HepG2 (cell line): ENCODE measurements at regions not wholly inside any gene's neighbourhood (a gene's known extent, or its start where the extent isn't known, plus 50 kb on each side); places are given as distances from the start of the nearest gene placed in this dataset.

Experiments used
- ATAC-seq: fragments of 200-7000 bp; cut with Tn5 transposase; 3 replicates; pipeline ENCODE4 v1.9.1; 2020; ENCODE audit warnings: mild to moderate bottlenecking, moderate library complexity
- BruUV-seq: library from RNA; stranded (reverse); fragments of 400-500 nt; replicated peaks from 2 replicates; lab custom pipeline; 2021; lab: Mats Ljungman, UMichigan
- CTCF ChIA-PET: fragments of 300-600 bp; formaldehyde crosslinking; extraction: SDS; loops from one replicate; lab custom pipeline; 2021; ENCODE audit warnings: low total read pairs, inconsistent platforms, low intra/inter-chr PET ratio; lab: Yijun Ruan, JAX
- POLR2A ChIA-PET: fragments of 350-600 bp; sonication (Branson Sonifier 250); formaldehyde crosslinking; loops from one replicate; lab custom pipeline; 2020; ENCODE audit warnings: antibody characterized with exemption, inconsistent platforms; lab: Yijun Ruan, JAX
- DNase-seq: peaks from one replicate; pipeline ENCODE4 v3.0.0-alpha.2; 2015; ENCODE audit warnings: low spot score
- FAIRE-seq: peaks from 3 replicates; lab custom pipeline; 2011; peaks lifted over from hg19 to GRCh38; lab: Jason Lieb, UNC
- H2AFZ ChIP-seq: one replicate; pipeline ENCODE4 v1.6.1; 2011; ENCODE audit warnings: low read length, inconsistent platforms
- H3K27ac ChIP-seq: fragments of 300-600 bp; 3 replicates; pipeline ENCODE4 v1.8.0; 2011; ENCODE audit warnings: mixed run types, mild to moderate bottlenecking, mixed read lengths, low read length, inconsistent platforms; ENCODE audit not compliant: insufficient read depth; ENCODE audit errors: extremely low read length
- H3K27me3 ChIP-seq, 2 experiments: fragments of 200-600 bp in 1 of 2; 2 replicates in 1 of 2; 3 replicates in 1 of 2; pipeline versions ENCODE4 v1.6.0 to v1.8.0; 2011; ENCODE audit warnings: low read length in 2 of 2, mild to moderate bottlenecking in 2 of 2, moderate library complexity in 2 of 2, inconsistent platforms in 1 of 2; ENCODE audit not compliant: insufficient read depth in 2 of 2, control insufficient read depth in 1 of 2
- H3K36me3 ChIP-seq, 2 experiments: fragments of 200-600 bp in 1 of 2; replicated peaks in 1 of 2; 2 replicates in 1 of 2; 3 replicates in 1 of 2; pipeline versions ENCODE4 v1.5.1 to v1.8.0; 2011; ENCODE audit warnings: low read length in 2 of 2, inconsistent platforms in 1 of 2; ENCODE audit not compliant: insufficient read depth in 2 of 2, control insufficient read depth in 1 of 2
- H3K4me1 ChIP-seq: 2 replicates; pipeline ENCODE4 v1.5.1; 2012; ENCODE audit warnings: low read length, inconsistent platforms; ENCODE audit not compliant: insufficient read depth
- H3K4me2 ChIP-seq: 2 replicates; pipeline ENCODE4 v1.6.0; 2011; ENCODE audit warnings: low read depth, low read length, inconsistent platforms
- H3K4me3 ChIP-seq, 3 experiments: fragments of 200-600 bp in 1 of 3; sonication (generic), shearing (Covaris generic) in 1 of 3; replicated peaks in 1 of 3; 2 replicates each; pipeline ENCODE4 v1.5.1; 2011 to 2016; ENCODE audit warnings: low read length in 3 of 3, inconsistent platforms in 2 of 3, low read depth in 2 of 3, mild to moderate bottlenecking in 2 of 3, control low read depth in 1 of 3, mixed read lengths in 1 of 3; ENCODE audit not compliant: insufficient read depth in 1 of 3
- H3K79me2 ChIP-seq: one replicate; pipeline ENCODE4 v1.6.1; 2011; ENCODE audit warnings: low read length, inconsistent platforms; ENCODE audit not compliant: insufficient read depth
- H3K9ac ChIP-seq: 2 replicates; pipeline ENCODE4 v1.6.0; 2011; ENCODE audit warnings: mild to moderate bottlenecking, low read depth, low read length, inconsistent platforms; ENCODE audit not compliant: insufficient read depth
- H3K9me3 ChIP-seq: 2 replicates; pipeline ENCODE4 v1.5.1; 2012; ENCODE audit warnings: mild to moderate bottlenecking, low read length
- H4K20me1 ChIP-seq: 2 replicates; pipeline ENCODE4 v1.6.0; 2011; ENCODE audit warnings: inconsistent platforms, mild to moderate bottlenecking, low read length, moderate library complexity; ENCODE audit not compliant: insufficient read depth
- FOSL1 ChIP-seq: sonication (generic); formaldehyde crosslinking; IDR thresholded peaks from 2 replicates; pipeline ENCODE4 v1.9.0; 2021; ENCODE audit warnings: missing genetic modification reagents, borderline replicate concordance
- RBAK ChIP-seq: sonication (generic); formaldehyde crosslinking; IDR thresholded peaks from 2 replicates; pipeline ENCODE4 v1.5.1; 2020; ENCODE audit warnings: mild to moderate bottlenecking, missing genetic modification reagents
- REL ChIP-seq: sonication (generic); formaldehyde crosslinking; conservative IDR thresholded peaks from 2 replicates; pipeline ENCODE4 v1.8.0; 2022; ENCODE audit warnings: mild to moderate bottlenecking, missing genetic modification reagents, moderate library complexity
- WGBS: methylation state at CpG from one replicate; pipeline ENCODE4 v1.1.6; 2017; ENCODE audit warnings: low lambda C conversion rate; 5-methylcytosine and 5-hydroxymethylcytosine counted together
- in situ Hi-C: cut with HindIII; loops from 2 replicates; pipeline ENCODE4 v1.10.0; 2017; ENCODE audit warnings: low pct_unique_long_range_greater_than_20kb; ENCODE audit not compliant: extremely low pct_ligation_motif_present
- intact Hi-C: fragments of 100-400 bp; cut with micrococcal nuclease; formaldehyde crosslinking; loops from one replicate; pipeline ENCODE4 v1.10.0; 2022; ENCODE audit not compliant: unreplicated experiment
- TF ChIP-seq, protein P1 (sequence below): sonication (generic); formaldehyde crosslinking; IDR thresholded peaks from 2 replicates; pipeline ENCODE4 v1.4.0; 2020; ENCODE audit warnings: mild to moderate bottlenecking, missing genetic modification reagents
- TF ChIP-seq, protein P2 (sequence below): IDR thresholded peaks from 2 replicates; pipeline ENCODE4 v1.6.1; 2012; ENCODE audit warnings: low read length, improper control_type of control experiment
- TF ChIP-seq, protein P3 (sequence below), 2 experiments: sonication (generic) in 1 of 2; formaldehyde crosslinking in 1 of 2; IDR thresholded peaks; 2 replicates each; pipeline versions ENCODE4 v1.4.0 to v1.6.1; 2016 to 2020; ENCODE audit warnings: borderline replicate concordance in 1 of 2, low read depth in 1 of 2, mild to moderate bottlenecking in 1 of 2, missing genetic modification reagents in 1 of 2
- TF ChIP-seq, protein P4 (sequence below): sonication (generic); formaldehyde crosslinking; IDR thresholded peaks from 2 replicates; pipeline ENCODE4 v1.5.1; 2020; ENCODE audit warnings: mild to moderate bottlenecking, missing genetic modification reagents

DNA sequence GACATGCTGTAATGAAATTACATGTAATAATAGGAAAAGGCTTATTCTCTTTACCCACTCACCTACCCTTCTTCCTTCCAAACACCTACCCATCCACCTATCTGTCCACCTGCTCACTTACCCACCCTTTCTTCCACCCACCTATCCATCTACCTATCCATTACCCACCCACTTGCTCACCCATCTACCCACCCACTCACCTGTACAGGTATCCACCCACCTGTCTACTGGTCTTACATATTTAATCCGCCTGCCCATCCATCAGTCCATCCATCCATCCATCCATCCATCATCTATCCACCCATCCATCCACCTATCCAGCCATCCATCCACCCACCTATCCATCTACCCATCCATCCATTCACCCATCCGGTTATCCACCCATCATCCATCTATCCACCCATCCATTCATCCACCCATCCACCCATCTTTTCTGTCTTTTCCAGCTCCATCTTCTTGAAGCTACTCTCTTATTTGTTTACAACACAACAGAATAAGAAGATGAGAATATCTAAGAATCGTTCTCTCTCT, 133.3 kb upstream of the STX18 start (continued):
- TF ChIP-seq, protein P1, sequence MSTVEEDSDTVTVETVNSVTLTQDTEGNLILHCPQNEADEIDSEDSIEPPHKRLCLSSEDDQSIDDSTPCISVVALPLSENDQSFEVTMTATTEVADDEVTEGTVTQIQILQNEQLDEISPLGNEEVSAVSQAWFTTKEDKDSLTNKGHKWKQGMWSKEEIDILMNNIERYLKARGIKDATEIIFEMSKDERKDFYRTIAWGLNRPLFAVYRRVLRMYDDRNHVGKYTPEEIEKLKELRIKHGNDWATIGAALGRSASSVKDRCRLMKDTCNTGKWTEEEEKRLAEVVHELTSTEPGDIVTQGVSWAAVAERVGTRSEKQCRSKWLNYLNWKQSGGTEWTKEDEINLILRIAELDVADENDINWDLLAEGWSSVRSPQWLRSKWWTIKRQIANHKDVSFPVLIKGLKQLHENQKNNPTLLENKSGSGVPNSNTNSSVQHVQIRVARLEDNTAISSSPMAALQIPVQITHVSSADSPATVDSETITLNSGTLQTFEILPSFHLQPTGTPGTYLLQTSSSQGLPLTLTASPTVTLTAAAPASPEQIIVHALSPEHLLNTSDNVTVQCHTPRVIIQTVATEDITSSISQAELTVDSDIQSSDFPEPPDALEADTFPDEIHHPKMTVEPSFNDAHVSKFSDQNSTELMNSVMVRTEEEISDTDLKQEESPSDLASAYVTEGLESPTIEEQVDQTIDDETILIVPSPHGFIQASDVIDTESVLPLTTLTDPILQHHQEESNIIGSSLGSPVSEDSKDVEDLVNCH (CRISPR knock-in tag), result no peak
- no peak for TF ChIP-seq RBAK
- no peak for TF ChIP-seq REL
- TF ChIP-seq FOSL1, result no peak

DNA sequence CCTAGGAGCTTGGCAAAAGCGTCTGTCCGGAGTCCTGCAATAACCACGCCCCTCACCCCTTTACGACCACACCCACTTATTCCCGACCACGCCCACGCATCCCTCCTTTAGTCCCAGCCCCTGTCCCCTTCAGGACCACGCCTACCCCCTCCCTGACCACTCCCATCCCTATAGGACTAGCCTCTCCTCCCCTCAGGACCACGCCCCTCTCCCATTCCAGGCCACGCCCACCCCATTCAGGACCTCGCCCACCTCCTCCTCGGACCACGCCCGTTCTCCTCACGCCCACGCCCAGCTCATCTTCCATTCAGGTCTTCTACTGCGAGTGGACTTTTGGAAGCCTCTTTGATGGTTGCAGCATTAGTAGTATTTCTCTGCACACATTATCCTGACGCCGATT, 131.2 kb upstream of the STX18 start:
- Histone ChIP-seq H3K27me3 (no peaks in the 10 kb centered on the region; a peak in 1 of 5 replicates), H3K36me3 (no peaks in the 10 kb centered on the region), H4K20me1 (no peaks in the 10 kb centered on the region), H3K27ac (no peak overlapping the region), H3K4me2 (no peak overlapping the region), H3K4me3 (no peak overlapping the region), H3K9me3 (no peaks in the 10 kb centered on the region), H2AFZ (no peak overlapping the region), H3K9ac (no peak overlapping the region), H3K4me1 (peaks cover 17% of the 10 kb centered on the region), H3K79me2 (no peaks in the 10 kb centered on the region)
- ChIA-PET POLR2A (no interaction called here), CTCF (no interaction called here)
- DNase-seq (no peak), ATAC-seq (no peak), FAIRE-seq (no peak)
- intact Hi-C loops, result no loop called here
- no TSS peak for BruUV-seq
- in situ Hi-C loops, result no loop called here
- 93% methylated on average over 19 of the region's 19 CpGs for WGBS
- TF ChIP-seq, protein P2, sequence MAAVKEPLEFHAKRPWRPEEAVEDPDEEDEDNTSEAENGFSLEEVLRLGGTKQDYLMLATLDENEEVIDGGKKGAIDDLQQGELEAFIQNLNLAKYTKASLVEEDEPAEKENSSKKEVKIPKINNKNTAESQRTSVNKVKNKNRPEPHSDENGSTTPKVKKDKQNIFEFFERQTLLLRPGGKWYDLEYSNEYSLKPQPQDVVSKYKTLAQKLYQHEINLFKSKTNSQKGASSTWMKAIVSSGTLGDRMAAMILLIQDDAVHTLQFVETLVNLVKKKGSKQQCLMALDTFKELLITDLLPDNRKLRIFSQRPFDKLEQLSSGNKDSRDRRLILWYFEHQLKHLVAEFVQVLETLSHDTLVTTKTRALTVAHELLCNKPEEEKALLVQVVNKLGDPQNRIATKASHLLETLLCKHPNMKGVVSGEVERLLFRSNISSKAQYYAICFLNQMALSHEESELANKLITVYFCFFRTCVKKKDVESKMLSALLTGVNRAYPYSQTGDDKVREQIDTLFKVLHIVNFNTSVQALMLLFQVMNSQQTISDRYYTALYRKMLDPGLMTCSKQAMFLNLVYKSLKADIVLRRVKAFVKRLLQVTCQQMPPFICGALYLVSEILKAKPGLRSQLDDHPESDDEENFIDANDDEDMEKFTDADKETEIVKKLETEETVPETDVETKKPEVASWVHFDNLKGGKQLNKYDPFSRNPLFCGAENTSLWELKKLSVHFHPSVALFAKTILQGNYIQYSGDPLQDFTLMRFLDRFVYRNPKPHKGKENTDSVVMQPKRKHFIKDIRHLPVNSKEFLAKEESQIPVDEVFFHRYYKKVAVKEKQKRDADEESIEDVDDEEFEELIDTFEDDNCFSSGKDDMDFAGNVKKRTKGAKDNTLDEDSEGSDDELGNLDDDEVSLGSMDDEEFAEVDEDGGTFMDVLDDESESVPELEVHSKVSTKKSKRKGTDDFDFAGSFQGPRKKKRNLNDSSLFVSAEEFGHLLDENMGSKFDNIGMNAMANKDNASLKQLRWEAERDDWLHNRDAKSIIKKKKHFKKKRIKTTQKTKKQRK, result no peak
- TF ChIP-seq, protein P3, sequence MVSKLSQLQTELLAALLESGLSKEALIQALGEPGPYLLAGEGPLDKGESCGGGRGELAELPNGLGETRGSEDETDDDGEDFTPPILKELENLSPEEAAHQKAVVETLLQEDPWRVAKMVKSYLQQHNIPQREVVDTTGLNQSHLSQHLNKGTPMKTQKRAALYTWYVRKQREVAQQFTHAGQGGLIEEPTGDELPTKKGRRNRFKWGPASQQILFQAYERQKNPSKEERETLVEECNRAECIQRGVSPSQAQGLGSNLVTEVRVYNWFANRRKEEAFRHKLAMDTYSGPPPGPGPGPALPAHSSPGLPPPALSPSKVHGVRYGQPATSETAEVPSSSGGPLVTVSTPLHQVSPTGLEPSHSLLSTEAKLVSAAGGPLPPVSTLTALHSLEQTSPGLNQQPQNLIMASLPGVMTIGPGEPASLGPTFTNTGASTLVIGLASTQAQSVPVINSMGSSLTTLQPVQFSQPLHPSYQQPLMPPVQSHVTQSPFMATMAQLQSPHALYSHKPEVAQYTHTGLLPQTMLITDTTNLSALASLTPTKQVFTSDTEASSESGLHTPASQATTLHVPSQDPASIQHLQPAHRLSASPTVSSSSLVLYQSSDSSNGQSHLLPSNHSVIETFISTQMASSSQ (IDR thresholded peaks at IDR 0.05; ENCODE audit: low read depth), result no peak
- TF ChIP-seq, protein P3 (CRISPR knock-in tag; IDR thresholded peaks at IDR 0.05; ENCODE audit: borderline replicate concordance), result no peak
- TF ChIP-seq, protein P4, sequence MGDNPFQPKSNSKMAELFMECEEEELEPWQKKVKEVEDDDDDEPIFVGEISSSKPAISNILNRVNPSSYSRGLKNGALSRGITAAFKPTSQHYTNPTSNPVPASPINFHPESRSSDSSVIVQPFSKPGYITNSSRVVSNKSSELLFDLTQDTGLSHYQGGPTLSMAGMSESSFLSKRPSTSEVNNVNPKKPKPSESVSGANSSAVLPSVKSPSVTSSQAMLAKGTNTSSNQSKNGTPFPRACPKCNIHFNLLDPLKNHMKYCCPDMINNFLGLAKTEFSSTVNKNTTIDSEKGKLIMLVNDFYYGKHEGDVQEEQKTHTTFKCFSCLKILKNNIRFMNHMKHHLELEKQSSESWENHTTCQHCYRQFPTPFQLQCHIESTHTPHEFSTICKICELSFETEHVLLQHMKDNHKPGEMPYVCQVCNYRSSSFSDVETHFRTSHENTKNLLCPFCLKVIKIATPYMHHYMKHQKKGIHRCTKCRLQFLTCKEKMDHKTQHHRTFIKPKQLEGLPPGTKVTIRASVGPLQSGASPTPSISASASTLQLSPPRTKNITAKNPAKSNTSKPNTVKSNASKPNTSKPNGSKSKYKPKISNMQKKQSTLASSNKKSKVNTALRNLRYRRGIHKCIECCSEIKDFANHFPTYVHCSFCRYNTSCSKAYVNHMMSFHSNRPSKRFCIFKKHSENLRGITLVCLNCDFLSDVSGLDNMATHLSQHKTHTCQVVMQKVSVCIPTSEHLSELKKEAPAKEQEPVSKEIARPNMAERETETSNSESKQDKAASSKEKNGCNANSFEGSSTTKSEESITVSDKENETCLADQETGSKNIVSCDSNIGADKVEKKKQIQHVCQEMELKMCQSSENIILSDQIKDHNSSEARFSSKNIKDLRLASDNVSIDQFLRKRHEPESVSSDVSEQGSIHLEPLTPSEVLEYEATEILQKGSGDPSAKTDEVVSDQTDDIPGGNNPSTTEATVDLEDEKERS, result no peak
